ENCODE measurements at regions not wholly inside any gene's neighbourhood (a gene's known extent, or its start where the extent isn't known, plus 50 kb on each side); places are given as distances from the start of the nearest gene placed in this dataset.

- no peak for DNase-seq (ENCODE audit: low read depth in 2 of 2)
Observed at GRCh38 chr9:118414676-118415075, 710.5 kb downstream of the TLR4 start.

- no peak for DNase-seq (ENCODE audit: low read depth in 2 of 2)
Observed at GRCh38 chr9:118418887-118419565, 714.8 kb downstream of the TLR4 start.

GRCh38 chr9:118419676-118420075, 715.5 kb downstream of the TLR4 start:
- DNase-seq (ENCODE audit: low read depth in 2 of 2) = no peak

GRCh38 chr9:118422508-118422907, 718.3 kb downstream of the TLR4 start:
- no peak for DNase-seq (ENCODE audit: low read depth in 2 of 2)

GRCh38 chr9:118423021-118423420, 718.8 kb downstream of the TLR4 start:
- DNase-seq (ENCODE audit: low read depth in 2 of 2) = no peak

GRCh38 chr9:118423721-118424120, 719.5 kb downstream of the TLR4 start:
- DNase-seq (ENCODE audit: low read depth in 2 of 2) = no peak

GRCh38 chr9:118426772-118427171, 722.6 kb downstream of the TLR4 start:
- no peak for DNase-seq (ENCODE audit: low read depth in 2 of 2)

GRCh38 chr9:118438810-118439209, 734.6 kb downstream of the TLR4 start:
- no peak for DNase-seq (ENCODE audit: low read depth in 2 of 2)

GRCh38 chr9:118439441-118439840, 735.2 kb downstream of the TLR4 start:
- no peak for DNase-seq (ENCODE audit: low read depth in 2 of 2)

- DNase-seq (ENCODE audit: low read depth in 2 of 2) = no peak
Observed at GRCh38 chr9:118444403-118444802, 740.2 kb downstream of the TLR4 start.

GRCh38 chr9:118446943-118447639, 742.9 kb downstream of the TLR4 start:
- DNase-seq (ENCODE audit: low read depth in 2 of 2) = no peak

- DNase-seq (ENCODE audit: low read depth in 2 of 2) = no peak
Observed at GRCh38 chr9:118449554-118449953, 745.4 kb downstream of the TLR4 start.

- DNase-seq (ENCODE audit: low read depth in 2 of 2) = no peak
Observed at GRCh38 chr9:118455259-118455658, 751.1 kb downstream of the TLR4 start.

- DNase-seq (ENCODE audit: low read depth in 2 of 2) = no peak
Observed at GRCh38 chr9:118455788-118456187, 751.6 kb downstream of the TLR4 start.

GRCh38 chr9:118457171-118458000, 753.2 kb downstream of the TLR4 start:
- no peak for DNase-seq (ENCODE audit: low read depth in 2 of 2)

- no peak for DNase-seq (ENCODE audit: low read depth in 2 of 2)
Observed at GRCh38 chr9:118459913-118460312, 755.7 kb downstream of the TLR4 start.

- no peak for DNase-seq (ENCODE audit: low read depth in 2 of 2)
Observed at GRCh38 chr9:118463419-118463818, 759.2 kb downstream of the TLR4 start.

GRCh38 chr9:118473521-118473920, 769.3 kb downstream of the TLR4 start:
- DNase-seq (ENCODE audit: low read depth in 2 of 2) = no peak

GRCh38 chr9:118478752-118479151, 774.5 kb downstream of the TLR4 start:
- no peak for DNase-seq (ENCODE audit: low read depth in 2 of 2)

GRCh38 chr9:118482306-118482705, 778.1 kb downstream of the TLR4 start:
- no peak for DNase-seq (ENCODE audit: low read depth in 2 of 2)

GRCh38 chr9:118483677-118484076, 779.5 kb downstream of the TLR4 start:
- DNase-seq (ENCODE audit: low read depth in 2 of 2) = no peak

- no peak for DNase-seq (ENCODE audit: low read depth in 2 of 2)
Observed at GRCh38 chr9:118503236-118503635, 799.0 kb downstream of the TLR4 start.

GRCh38 chr9:118510711-118511110, 806.5 kb downstream of the TLR4 start:
- no peak for DNase-seq (ENCODE audit: low read depth in 2 of 2)

Measured in stimulated activated CD8-positive, alpha-beta memory T cell treated with anti-CD3 and anti-CD28 coated beads, Interleukin-7, amount 100 ng/mL, for 4 hours (primary cell).